HG02642 (cell line): ENCODE measurements at regions not wholly inside any gene's neighbourhood (a gene's known extent, or its start where the extent isn't known, plus 50 kb on each side); places are given as distances from the start of the nearest gene placed in this dataset.
"Not testable (repeated sequence)": the region's sequence is repeated elsewhere in the genome, so short reads cannot be mapped to it uniquely, and the experiment has no call there.

Experiments used
- ATAC-seq: cut with Tn5 transposase; IDR thresholded peaks from one replicate; pipeline ENCODE4 v1.9.1; 2021; ENCODE audit warnings: mild to moderate bottlenecking; ENCODE audit not compliant: unreplicated experiment, poor library complexity

- not testable (repeated sequence) for ATAC-seq
Observed at GRCh38 chr2:144760939-144761338, 241.0 kb upstream of the ZEB2 start.

- no peak for ATAC-seq
Observed at GRCh38 chr2:144759746-144760145, 239.8 kb upstream of the ZEB2 start.

DNA sequence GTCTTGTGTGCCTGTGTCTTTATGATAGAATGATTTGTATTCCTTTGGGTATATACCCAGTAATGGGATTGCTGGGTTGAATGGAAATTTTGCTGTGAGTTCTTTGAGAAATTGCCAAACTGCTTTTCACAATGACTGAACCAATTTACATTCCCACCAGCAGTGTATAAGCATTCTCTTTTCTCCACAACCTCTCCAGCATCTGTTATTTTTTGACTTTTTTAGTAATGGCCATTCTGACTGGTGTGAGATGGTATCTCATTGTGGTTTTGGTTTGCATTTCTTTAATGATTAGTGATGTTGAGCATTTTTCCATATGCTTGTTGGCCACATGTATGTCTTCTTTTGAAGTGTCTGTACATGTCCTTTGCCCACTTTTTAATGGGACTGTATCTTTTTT lies 238.3 kb upstream of the ZEB2 start:
- not testable (repeated sequence) for ATAC-seq

- no peak for ATAC-seq
Observed at GRCh38 chr2:144753416-144753815, 233.5 kb upstream of the ZEB2 start.

DNA sequence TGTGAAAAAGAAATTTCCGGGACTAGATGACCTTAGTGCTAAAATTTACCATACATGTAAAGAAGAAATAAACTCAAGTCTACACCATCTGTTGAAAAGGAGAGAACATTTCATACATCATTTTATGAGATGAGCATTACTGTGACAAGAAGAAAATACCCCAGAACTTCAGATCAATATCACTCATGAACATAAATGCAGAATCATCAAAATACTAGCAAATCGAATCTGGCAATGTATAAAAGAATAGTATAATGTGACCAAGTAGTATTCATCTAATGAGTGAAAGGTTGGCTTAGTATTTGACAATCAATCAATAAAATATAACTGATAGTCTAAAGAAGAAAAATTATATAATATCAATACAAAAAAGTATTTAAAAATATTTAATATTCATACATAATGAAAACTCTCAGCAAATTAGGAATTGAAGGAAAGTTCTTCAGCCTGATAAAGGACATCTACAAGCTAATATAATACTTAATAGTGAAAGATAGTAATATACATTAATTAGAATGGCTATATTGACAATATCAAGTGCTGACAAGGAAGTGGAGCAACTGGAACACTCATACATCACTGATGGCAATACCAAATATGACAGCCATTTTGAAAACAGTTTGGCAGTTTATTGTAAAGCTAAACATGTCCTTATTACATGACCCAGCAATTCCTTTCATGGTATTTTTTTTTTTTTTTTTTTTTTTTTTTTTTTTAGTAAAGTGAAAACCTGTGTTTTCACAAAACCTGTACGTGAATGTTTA lies 231.4 kb upstream of the ZEB2 start:
- no peak for ATAC-seq

DNA sequence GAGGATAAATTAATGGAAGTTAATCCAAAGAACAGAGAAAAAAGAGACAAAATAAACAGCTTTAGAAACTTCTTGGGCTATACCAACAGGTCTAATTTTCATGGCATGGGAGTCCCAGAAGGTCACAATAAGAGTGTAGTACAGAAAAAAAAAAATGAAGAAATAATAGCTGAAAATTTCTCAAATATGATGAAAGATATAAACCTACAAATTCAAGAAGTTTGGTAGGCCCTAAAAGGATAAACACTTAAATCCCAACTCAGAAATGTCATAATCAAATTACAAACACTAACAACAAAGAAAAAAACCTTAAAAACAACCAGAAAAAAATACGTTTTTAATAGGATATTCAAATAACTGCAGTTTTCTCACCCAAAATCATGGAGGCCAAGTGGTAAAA lies 229.3 kb upstream of the ZEB2 start:
- no peak for ATAC-seq

- ATAC-seq, result no peak
Observed at GRCh38 chr2:144748443-144748842, 228.5 kb upstream of the ZEB2 start.

DNA sequence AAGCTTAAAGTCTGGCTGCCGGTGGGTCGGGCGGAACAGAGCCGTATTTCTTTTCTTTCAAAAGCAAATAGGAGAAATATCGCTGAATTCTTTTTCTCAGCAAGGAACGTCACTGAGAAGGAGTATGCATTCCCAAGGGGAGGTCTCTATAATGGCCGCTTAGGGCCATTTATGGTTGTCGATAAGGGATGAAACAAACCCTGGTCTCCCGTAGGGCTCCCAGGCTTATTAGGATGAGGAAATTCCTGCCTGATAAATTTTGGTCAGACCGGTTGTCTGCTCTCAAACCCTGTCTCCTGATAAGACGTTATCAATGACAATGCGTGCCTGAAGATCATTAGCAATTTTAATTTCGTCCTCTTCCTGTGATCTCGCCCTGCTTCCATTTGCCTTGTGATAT lies 227.7 kb upstream of the ZEB2 start:
- ATAC-seq, result no peak

DNA sequence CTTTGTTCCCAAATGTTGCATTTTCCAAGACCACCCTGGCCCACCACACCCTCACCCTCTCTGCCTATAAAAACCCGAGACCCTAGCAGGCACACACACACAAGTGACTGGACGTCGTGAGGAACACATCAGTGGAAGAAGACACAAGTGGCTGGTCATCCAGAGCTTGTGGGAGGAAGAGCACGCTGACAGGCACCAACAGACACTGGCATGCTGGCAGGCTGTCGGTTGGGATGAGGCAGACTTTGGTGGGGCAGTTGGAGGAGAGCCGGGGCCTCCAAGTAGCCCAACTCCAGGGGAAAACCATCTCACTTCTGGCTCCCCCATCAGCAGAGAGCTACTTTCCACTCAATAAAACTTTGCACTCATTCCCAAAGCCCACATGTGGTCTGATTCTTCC lies 225.5 kb upstream of the ZEB2 start:
- no peak for ATAC-seq

- ATAC-seq, result no peak
Observed at GRCh38 chr2:144738749-144739148, 218.8 kb upstream of the ZEB2 start.

GRCh38 chr2:144730711-144731110 lies 210.8 kb upstream of the ZEB2 start:
- no peak for ATAC-seq

- not testable (repeated sequence) for ATAC-seq
Observed at GRCh38 chr2:144724460-144724859, 204.5 kb upstream of the ZEB2 start.

- no peak for ATAC-seq
Observed at GRCh38 chr2:144718376-144718775, 198.5 kb upstream of the ZEB2 start.

DNA sequence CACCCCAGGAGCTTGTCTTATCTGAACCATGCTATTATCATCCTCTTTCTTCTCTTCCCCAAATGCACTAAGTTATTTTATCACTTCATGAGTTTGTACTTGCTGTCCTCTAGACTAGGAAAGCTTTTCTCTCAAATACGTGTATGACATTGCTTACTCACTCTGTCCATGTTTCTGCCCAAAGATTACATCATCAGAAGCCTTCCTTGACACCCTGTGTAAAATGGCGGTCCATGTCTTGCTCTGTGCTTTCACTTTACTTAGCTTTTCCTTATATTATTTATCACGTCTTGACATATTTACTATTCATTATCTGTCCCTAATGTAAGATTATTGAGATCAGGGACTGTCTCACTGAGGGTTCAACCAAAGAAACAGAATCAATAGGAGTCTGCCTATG lies 196.1 kb upstream of the ZEB2 start:
- no peak for ATAC-seq

- no peak for ATAC-seq
Observed at GRCh38 chr2:144713410-144713809, 193.5 kb upstream of the ZEB2 start.

- no peak for ATAC-seq
Observed at GRCh38 chr2:144712550-144712940, 192.6 kb upstream of the ZEB2 start.

DNA sequence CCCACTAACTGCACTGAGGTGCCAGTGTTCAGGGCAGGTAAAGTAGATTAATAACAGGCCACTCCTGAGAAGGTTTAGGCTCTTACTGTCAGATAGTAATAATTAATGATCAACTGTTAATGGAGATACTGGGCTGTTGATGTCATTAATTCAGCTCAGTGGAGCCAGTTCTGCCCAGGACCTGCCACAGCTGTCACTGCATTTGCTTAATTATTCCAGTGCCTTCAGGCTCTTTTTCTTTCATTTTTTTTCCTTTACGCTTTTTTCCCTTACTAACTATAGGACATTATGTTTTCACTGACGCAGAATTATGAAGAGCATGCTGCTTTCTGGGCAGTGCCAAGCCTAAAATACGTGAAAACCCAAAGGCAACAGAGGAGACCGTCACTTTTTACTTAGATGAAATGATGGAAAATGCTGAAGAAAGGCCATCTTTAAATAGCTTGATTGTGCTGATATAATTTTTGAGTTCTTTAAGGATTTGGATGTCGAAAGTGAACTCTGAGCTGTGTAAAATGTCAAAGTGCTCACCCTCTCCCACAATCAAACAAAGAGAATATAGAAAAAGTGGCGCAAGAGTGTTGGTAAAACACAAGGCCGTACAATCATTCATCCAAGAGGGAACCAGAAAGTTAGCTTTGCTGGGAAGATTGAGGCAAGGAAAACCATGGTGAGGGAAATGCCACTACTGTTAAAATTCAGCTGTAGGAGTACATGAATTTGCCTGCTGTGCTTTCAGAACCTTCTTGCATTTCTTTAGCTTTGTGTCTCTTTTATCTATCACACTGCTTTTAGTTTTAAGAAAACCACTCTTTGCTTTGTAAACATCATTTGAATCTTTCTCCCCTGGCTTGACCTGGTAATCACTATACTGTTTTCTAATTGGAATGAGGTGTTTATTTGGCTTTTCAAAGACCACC lies 192.0 kb upstream of the ZEB2 start:
- no peak for ATAC-seq

- no peak for ATAC-seq
Observed at GRCh38 chr2:144711084-144711483, 191.2 kb upstream of the ZEB2 start.

DNA sequence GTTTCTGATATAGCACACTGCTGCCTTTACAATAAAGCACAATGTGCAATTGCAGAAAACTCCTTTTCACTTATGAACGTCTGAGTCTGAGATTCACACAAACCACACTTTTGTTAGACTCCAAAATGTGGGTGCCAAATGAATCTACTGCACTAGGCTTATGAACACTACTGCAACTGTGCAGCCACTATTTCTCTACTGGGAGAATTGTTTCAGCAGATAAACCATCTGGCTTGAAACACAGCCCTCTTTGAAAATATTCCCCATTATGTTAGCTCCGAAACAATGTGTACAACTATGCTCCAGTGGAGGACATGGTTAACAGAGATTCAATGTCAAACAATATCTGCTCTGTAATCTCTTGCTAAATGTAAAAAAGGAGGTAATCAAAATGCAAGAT lies 188.7 kb upstream of the ZEB2 start:
- no peak for ATAC-seq

GRCh38 chr2:144707736-144708326 lies 187.9 kb upstream of the ZEB2 start:
- ATAC-seq, result no peak

DNA sequence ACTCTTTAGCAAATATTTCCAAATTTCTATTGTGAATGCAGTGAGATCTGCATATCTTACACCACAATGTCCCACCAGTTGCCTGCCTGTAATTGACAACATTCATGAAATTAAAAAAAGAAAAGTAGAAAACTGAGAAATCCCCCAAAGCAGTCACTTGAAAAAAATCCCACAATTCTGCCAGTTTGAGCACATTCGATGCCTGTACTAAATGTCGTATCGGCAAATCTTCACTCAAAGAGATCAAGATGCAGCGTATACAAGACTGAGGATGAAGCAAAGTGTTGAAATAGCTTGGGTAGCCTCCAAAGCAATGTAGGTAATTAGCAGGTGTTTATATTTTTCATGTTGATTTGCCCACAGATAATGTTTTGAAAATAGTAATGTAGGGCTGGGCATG lies 186.7 kb upstream of the ZEB2 start:
- ATAC-seq, result no peak
